Mesenchymal stem cell (in vitro differentiated cells and primary cell): ENCODE measurements at regions not wholly inside any gene's neighbourhood (a gene's known extent, or its start where the extent isn't known, plus 50 kb on each side); places are given as distances from the start of the nearest gene placed in this dataset.

Experiments
- DNase-seq: peaks from one replicate; pipeline ENCODE4 v3.0.0-alpha.2; 2013
- H2AFZ ChIP-seq: one replicate; pipeline ENCODE4 v1.6.1; 2013; ENCODE audit warnings: low read depth, mild to moderate bottlenecking, control low read depth, inconsistent platforms, low read length, moderate library complexity
- H2AK5ac ChIP-seq: 2 replicates; pipeline ENCODE4 v1.6.1; 2013; ENCODE audit warnings: low read length, moderate library complexity, mild to moderate bottlenecking, inconsistent platforms; ENCODE audit not compliant: severe bottlenecking
- H2BK120ac ChIP-seq: one replicate; pipeline ENCODE4 v1.6.1; 2013; ENCODE audit warnings: low read depth, mild to moderate bottlenecking, inconsistent platforms, low read length, moderate library complexity
- H2BK12ac ChIP-seq, 2 experiments: one replicate each; pipeline ENCODE4 v1.6.1; 2013; ENCODE audit warnings: inconsistent platforms in 2 of 2, low read length in 2 of 2, mild to moderate bottlenecking in 2 of 2, moderate library complexity in 2 of 2, control low read depth in 1 of 2
- H2BK15ac ChIP-seq: one replicate; pipeline ENCODE4 v1.6.1; 2013; ENCODE audit warnings: mild to moderate bottlenecking, low read depth, inconsistent platforms; ENCODE audit not compliant: poor library complexity, severe bottlenecking
- H2BK5ac ChIP-seq: 2 replicates; pipeline ENCODE4 v1.6.1; 2013; ENCODE audit warnings: low read depth, mild to moderate bottlenecking, low read length, control low read depth, inconsistent platforms; ENCODE audit not compliant: poor library complexity, severe bottlenecking
- H3K14ac ChIP-seq, 2 experiments: one replicate each; pipeline ENCODE4 v1.6.1; 2013; ENCODE audit warnings: inconsistent platforms in 2 of 2, low read length in 2 of 2, control low read depth in 1 of 2, mild to moderate bottlenecking in 1 of 2, moderate library complexity in 1 of 2
- H3K18ac ChIP-seq, 2 experiments: one replicate each; pipeline ENCODE4 v1.6.1; 2013; ENCODE audit warnings: inconsistent platforms in 2 of 2, low read length in 2 of 2, control low read depth in 1 of 2, low read depth in 1 of 2, mild to moderate bottlenecking in 1 of 2
- H3K23ac ChIP-seq, 2 experiments: one replicate each; pipeline ENCODE4 v1.6.1; 2013; ENCODE audit warnings: inconsistent platforms in 2 of 2, low read length in 2 of 2, mild to moderate bottlenecking in 2 of 2, moderate library complexity in 2 of 2, control low read depth in 1 of 2
- H3K27ac ChIP-seq: 2 replicates; pipeline ENCODE4 v1.5.1; 2013; ENCODE audit warnings: mild to moderate bottlenecking, moderate library complexity, low read length, control low read depth, inconsistent platforms; ENCODE audit not compliant: poor library complexity, severe bottlenecking
- H3K27me3 ChIP-seq, 2 experiments: 2 replicates each; pipeline versions ENCODE4 v1.6.1 to v1.7.0; 2013; ENCODE audit warnings: low read length in 2 of 2, mild to moderate bottlenecking in 2 of 2, moderate library complexity in 2 of 2, control low read depth in 1 of 2, inconsistent platforms in 1 of 2; ENCODE audit not compliant: control insufficient read depth in 1 of 2, insufficient read depth in 1 of 2
- H3K36me3 ChIP-seq, 2 experiments: 2 replicates each; pipeline versions ENCODE4 v1.6.1 to v1.7.0; 2013; ENCODE audit warnings: low read length in 2 of 2, control low read depth in 1 of 2, inconsistent platforms in 1 of 2, low read depth in 1 of 2, mild to moderate bottlenecking in 1 of 2; ENCODE audit not compliant: insufficient read depth in 2 of 2, control insufficient read depth in 1 of 2
- H3K4ac ChIP-seq, 2 experiments: one replicate each; pipeline ENCODE4 v1.6.1; 2013; ENCODE audit warnings: inconsistent platforms in 2 of 2, low read length in 2 of 2, mild to moderate bottlenecking in 2 of 2, moderate library complexity in 2 of 2, control low read depth in 1 of 2, low read depth in 1 of 2
- H3K4me1 ChIP-seq: 2 replicates; pipeline ENCODE4 v1.6.1; 2013; ENCODE audit warnings: low read depth, low read length, control low read depth; ENCODE audit not compliant: control insufficient read depth, insufficient read depth
- H3K4me2 ChIP-seq: 2 replicates; pipeline ENCODE4 v1.6.1; 2013; ENCODE audit warnings: low read length, mild to moderate bottlenecking, inconsistent platforms; ENCODE audit not compliant: poor library complexity, severe bottlenecking
- H3K4me3 ChIP-seq, 2 experiments: 2 replicates each; pipeline versions ENCODE4 v1.5.1 to v1.7.0; 2013; ENCODE audit warnings: low read length in 2 of 2, mild to moderate bottlenecking in 2 of 2, control low read depth in 1 of 2, low read depth in 1 of 2; ENCODE audit not compliant: insufficient read depth in 1 of 2
- H3K79me1 ChIP-seq: replicated peaks from 2 replicates; pipeline ENCODE4 v1.6.1; 2013; ENCODE audit warnings: mild to moderate bottlenecking, control low read depth, low read length, inconsistent platforms; ENCODE audit not compliant: poor library complexity, severe bottlenecking
- H3K9ac ChIP-seq: 2 replicates; pipeline ENCODE4 v1.7.0; 2013; ENCODE audit warnings: mild to moderate bottlenecking, low read length, moderate library complexity
- H3K9me3 ChIP-seq: 2 replicates; pipeline ENCODE4 v1.7.0; 2013; ENCODE audit warnings: mild to moderate bottlenecking, low read length; ENCODE audit not compliant: control insufficient read depth
- H4K8ac ChIP-seq: one replicate; pipeline ENCODE4 v1.6.1; 2013; ENCODE audit warnings: inconsistent platforms, mild to moderate bottlenecking, low read length, moderate library complexity
- H4K91ac ChIP-seq: one replicate; pipeline ENCODE4 v1.6.1; 2013; ENCODE audit warnings: mild to moderate bottlenecking, low read length, inconsistent platforms
- WGBS: methylation state at CpG from one replicate; pipeline ENCODE4 v1.1.7; 2013; ENCODE audit warnings: mixed read lengths; 5-methylcytosine and 5-hydroxymethylcytosine counted together

GRCh38 chr7:35581605-35582210 is 113.2 kb downstream of the HERPUD2 start:
- Histone ChIP-seq H3K79me1 (no peaks in the 10 kb centered on the region), H3K9ac (no peak overlapping the region), H3K27ac (no peak overlapping the region), H3K14ac (peak overlapping the region in 1 of 2 experiments; percentile 32), H3K18ac (no peak overlapping the region), H3K23ac (no peak overlapping the region), H2AFZ (no peak overlapping the region), H3K4me2 (no peak overlapping the region), H3K27me3 (no peaks in the 10 kb centered on the region), H2BK12ac (no peak overlapping the region), H4K8ac (no peak overlapping the region), H2AK5ac (no peak overlapping the region), H2BK15ac (no peak overlapping the region), H3K4me1 (no peaks in the 10 kb centered on the region), H4K91ac (no peak overlapping the region), H3K36me3 (no peaks in the 10 kb centered on the region), H3K4me3 (no peak overlapping the region), H3K9me3 (peaks cover 3% of the 10 kb centered on the region), H3K4ac (no peak overlapping the region), H2BK120ac (no peak overlapping the region), H2BK5ac (no peak overlapping the region)
- no peak for DNase-seq
- 89% methylated on average over 6 of the region's 7 CpGs for WGBS

- no peak overlapping the region for H3K9ac ChIP-seq
- H3K27me3 ChIP-seq: peaks cover 4 to 5% of the 10 kb centered on the region in 2 experiments
- no peaks in the 10 kb centered on the region for H3K4me1 ChIP-seq
- DNase-seq: no peak
- H3K9me3 ChIP-seq: peaks cover 3% of the 10 kb centered on the region
- no peak overlapping the region for H2BK120ac ChIP-seq
- no peak overlapping the region for H2BK12ac ChIP-seq
- no peaks in the 10 kb centered on the region for H3K79me1 ChIP-seq
- no peak overlapping the region for H3K18ac ChIP-seq
- H3K23ac ChIP-seq: no peak overlapping the region
- no peak overlapping the region for H2AFZ ChIP-seq
- no peak overlapping the region for H2AK5ac ChIP-seq
- H3K4me3 ChIP-seq: no peak overlapping the region
- H4K91ac ChIP-seq: no peak overlapping the region
- no peak overlapping the region for H3K4me2 ChIP-seq
- no peaks in the 10 kb centered on the region for H3K36me3 ChIP-seq
- H2BK5ac ChIP-seq: no peak overlapping the region
- H3K27ac ChIP-seq: no peak overlapping the region
- peak overlapping the region in 1 of 2 experiments; percentile 22 for H3K14ac ChIP-seq
- WGBS: 86% methylated on average over 5 of the region's 5 CpGs
- H3K4ac ChIP-seq: no peak overlapping the region
- no peak overlapping the region for H4K8ac ChIP-seq
- no peak overlapping the region for H2BK15ac ChIP-seq
Observed at GRCh38 chr7:35576031-35576573, 118.8 kb downstream of the HERPUD2 start.

GRCh38 chr7:35571611-35572240 is 123.2 kb downstream of the HERPUD2 start:
- Histone ChIP-seq H3K79me1 (no peaks in the 10 kb centered on the region), H3K4me2 (no peak overlapping the region), H3K4me3 (no peak overlapping the region), H3K18ac (no peak overlapping the region), H2BK15ac (no peak overlapping the region), H3K9me3 (no peaks in the 10 kb centered on the region), H4K8ac (no peak overlapping the region), H2AFZ (no peak overlapping the region), H3K27me3 (peaks cover 4 to 16% of the 10 kb centered on the region in 2 experiments), H2BK5ac (no peak overlapping the region), H3K4me1 (no peaks in the 10 kb centered on the region), H3K4ac (no peak overlapping the region), H2AK5ac (no peak overlapping the region), H3K23ac (no peak overlapping the region), H3K9ac (no peak overlapping the region), H2BK12ac (no peak overlapping the region), H3K27ac (no peak overlapping the region), H3K36me3 (no peaks in the 10 kb centered on the region), H3K14ac (no peak overlapping the region), H2BK120ac (no peak overlapping the region), H4K91ac (no peak overlapping the region)
- 79% methylated on average over 3 of the region's 3 CpGs for WGBS
- no peak for DNase-seq

- Histone ChIP-seq H3K79me1 (no peaks in the 10 kb centered on the region), H3K23ac (no peak overlapping the region), H2BK15ac (no peak overlapping the region), H3K4me1 (no peaks in the 10 kb centered on the region), H3K36me3 (no peaks in the 10 kb centered on the region), H3K18ac (no peak overlapping the region), H4K91ac (no peak overlapping the region), H2AK5ac (no peak overlapping the region), H3K9me3 (no peaks in the 10 kb centered on the region), H3K4me3 (no peak overlapping the region), H2BK120ac (no peak overlapping the region), H2BK12ac (no peak overlapping the region), H3K4me2 (no peak overlapping the region), H3K4ac (no peak overlapping the region), H4K8ac (no peak overlapping the region), H2AFZ (no peak overlapping the region), H3K9ac (no peak overlapping the region), H3K27me3 (peaks cover 6 to 16% of the 10 kb centered on the region in 2 experiments), H2BK5ac (no peak overlapping the region), H3K27ac (no peak overlapping the region), H3K14ac (no peak overlapping the region)
- DNase-seq: no peak
- 87% methylated on average over 5 of the region's 5 CpGs for WGBS
Observed at GRCh38 chr7:35570937-35571336, 124.0 kb downstream of the HERPUD2 start.
